GM12892 (cell line): ENCODE measurements at regions not wholly inside any gene's neighbourhood (a gene's known extent, or its start where the extent isn't known, plus 50 kb on each side); places are given as distances from the start of the nearest gene placed in this dataset.

ENCODE experiments used
- POLR2A ChIP-seq: IDR thresholded peaks from 2 replicates; pipeline ENCODE4 v1.6.1; 2011; ENCODE audit warnings: low read depth, low read length, control low read depth
- POLR2AphosphoS5 ChIP-seq: IDR thresholded peaks from 2 replicates; pipeline ENCODE4 v1.6.1; 2011; ENCODE audit warnings: low read depth, low read length, control low read depth
- TAF1 ChIP-seq: IDR thresholded peaks from 2 replicates; pipeline ENCODE4 v1.6.1; 2011; ENCODE audit warnings: low read depth, mild to moderate bottlenecking, control low read depth, low read length, borderline replicate concordance

DNA sequence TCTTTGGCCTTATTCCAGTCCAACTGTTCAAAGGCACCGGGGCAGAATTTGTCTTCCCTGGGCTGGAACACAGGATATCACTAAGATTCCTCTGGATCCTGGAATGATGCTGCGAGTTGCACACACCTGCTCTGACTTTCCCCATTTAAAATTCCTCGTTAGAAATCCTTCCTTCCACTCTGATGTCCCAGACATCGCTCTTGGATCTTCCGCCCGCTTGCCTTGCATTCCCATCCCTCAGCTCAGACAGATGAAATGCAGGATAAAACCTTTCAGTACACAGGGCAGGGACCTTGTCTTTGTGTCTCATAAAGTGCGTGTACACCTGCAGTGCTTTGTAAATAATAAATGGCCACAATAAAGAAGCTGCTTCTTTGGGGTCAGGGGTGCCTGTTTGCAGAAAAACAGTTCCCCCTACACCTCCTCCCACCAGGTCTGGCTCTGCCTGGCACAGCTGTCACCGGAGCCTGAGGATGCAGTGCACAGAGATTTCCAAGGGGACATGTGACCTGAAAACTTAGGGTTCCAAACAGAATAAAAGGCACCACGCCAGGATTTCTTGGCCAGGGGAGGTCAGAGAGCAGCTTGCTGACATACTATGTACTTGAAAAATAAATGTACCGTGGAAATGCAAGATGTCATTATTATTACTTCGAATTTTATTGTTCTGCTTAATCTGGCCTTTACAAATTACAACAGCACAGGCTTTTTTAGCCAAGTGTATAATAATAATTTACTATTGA lies 62.9 kb upstream of the SYT6 start:
- TF ChIP-seq POLR2AphosphoS5: no peak
- TF ChIP-seq TAF1: no peak
- TF ChIP-seq POLR2A: no peak
